Endometrial microvascular endothelial cells (primary cell): ENCODE measurements at regions not wholly inside any gene's neighbourhood (a gene's known extent, or its start where the extent isn't known, plus 50 kb on each side); places are given as distances from the start of the nearest gene placed in this dataset.
"Not testable (repeated sequence)": the region's sequence is repeated elsewhere in the genome, so short reads cannot be mapped to it uniquely, and the experiment has no call there.

Experiments
- in situ Hi-C: cut with HindIII; loops from 2 replicates; pipeline ENCODE4 v1.10.0; 2017; ENCODE audit warnings: low sequenced_read_pairs, low pct_unique_long_range_greater_than_20kb; ENCODE audit errors: inconsistent ontology term

DNA sequence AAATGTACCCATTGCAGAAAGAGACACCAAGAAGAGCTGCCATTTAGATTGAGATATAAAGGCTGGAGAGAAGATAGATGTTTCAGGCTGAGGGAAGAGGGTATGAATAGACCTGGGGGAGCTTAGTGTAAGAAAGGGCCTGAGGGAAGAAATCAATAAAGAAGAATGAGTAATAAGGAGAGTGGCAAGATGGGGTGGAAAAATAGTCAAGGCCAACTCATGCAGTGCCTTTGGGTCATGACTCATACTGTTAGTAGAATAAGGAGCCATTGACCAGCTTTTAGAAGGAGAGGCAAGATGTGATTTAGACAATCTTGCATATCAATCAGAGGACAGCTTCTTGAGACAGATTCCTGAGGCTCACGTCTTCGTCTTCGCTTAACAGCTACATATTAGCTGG, 287.5 kb downstream of the DUSP6 start:
- in situ Hi-C loops: no loop called here

DNA sequence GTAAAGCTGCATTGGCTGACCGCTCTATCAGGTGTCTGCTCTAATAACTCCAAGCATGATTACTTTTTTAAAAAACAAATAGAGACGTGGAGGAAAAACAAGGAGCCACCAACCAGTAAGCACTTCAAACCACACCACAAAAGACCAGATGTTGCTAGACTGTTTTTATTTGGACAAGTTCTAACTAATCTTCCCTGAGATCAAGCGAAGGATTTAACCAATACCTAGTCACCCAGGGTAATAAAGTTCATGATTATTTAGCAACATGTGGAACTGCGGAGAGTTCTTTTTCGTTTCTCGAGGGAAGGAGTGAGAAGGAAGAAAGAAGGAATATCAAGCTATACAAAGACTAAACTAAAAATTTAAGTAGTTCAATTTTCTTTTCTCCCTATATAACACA, 288.1 kb downstream of the DUSP6 start:
- in situ Hi-C loops: no loop called here

DNA sequence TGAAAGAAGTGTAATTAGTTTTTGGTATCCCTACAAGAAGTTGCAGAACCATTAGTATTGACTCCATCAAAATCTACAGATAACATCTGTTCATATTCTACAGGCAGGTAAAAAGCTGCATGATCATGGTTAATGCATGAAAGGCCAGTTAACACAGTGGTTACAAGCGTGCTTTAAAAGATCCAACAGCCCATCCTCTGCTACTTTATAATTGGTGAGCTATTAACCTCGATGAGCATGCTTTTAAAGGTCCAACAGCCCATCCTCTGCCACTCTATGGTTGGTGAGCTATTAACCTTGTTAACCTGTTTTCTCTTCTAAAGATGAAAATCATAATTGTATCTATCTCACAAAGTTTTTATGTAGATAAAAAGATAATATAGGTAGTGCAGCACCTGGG, 289.3 kb downstream of the DUSP6 start:
- in situ Hi-C loops: no loop called here

DNA sequence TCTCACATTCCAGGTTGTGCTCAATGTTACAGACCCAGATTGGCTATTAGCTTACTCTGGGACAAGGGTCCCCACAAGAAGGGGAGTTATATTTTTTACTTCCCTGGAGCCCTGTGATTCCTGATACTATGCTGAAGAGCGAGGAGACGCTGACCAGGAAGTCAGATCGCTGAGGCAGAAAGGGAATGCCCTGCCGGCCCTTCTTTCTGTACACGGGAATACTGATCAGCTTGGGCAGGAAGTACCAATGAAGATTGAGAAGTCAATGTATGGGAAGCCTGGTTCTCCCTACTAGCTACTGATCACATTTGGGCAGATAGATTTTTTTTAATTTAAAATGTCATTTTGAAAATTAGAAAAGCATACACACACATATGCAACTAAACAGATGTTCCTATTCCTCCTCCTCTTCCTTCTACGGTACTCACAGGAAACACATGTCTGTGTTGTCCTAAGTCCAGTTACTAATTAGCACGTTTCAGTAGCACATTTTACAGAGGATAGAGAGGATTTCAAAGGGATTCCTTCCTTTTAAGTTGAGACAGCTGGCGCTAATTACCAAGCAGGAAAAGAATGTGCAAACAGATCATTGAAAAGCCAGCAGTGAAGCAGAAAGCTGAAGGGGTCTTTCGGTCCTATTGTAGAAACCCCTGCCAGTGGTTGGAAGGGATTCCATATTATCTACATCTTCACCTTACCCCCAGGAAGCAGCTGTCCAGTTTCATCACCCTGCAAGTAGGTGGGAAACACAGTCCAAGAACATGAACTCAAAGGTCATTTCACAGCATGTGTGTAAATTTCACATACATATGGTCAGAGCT, 292.4 kb downstream of the DUSP6 start:
- in situ Hi-C loops: no loop called here

DNA sequence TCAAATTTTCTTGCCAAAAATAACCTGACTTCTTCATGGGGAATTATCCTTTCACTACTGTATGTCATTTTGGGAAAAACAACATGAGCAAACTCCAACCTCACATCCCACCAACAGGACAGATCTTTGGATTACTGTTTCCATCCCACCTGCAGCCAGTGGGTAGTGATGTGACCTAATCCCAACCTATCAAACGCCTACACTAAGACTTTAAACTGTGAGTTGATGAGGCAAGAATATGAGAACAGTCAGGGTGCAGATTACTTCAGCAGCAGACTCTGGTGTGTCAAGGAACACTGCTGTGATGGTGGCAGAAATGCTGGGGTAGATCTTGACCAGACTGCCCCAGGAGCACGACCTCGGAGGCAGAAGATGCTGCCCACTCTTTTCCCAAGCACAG, 293.2 kb downstream of the DUSP6 start:
- in situ Hi-C loops: no loop called here

DNA sequence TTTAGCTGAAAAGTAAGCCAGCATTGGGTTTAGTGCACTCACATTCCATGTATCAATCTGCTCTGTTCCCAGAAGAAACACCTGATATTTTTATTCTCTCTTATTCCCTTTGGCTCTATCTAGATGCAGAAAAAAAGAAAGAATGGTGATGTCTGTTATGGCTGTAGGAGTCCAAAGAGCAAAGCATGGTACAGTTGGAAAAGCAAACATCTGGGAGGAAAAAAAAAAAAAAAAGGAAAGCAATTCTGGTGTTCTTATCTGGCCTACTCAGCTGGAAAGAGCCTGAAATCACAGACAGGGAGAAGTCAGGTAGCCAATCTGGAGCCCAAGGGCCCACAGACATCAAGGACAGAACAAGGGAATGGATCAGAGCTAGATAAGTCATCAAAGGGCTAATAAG, 293.9 kb downstream of the DUSP6 start:
- in situ Hi-C loops: no loop called here

DNA sequence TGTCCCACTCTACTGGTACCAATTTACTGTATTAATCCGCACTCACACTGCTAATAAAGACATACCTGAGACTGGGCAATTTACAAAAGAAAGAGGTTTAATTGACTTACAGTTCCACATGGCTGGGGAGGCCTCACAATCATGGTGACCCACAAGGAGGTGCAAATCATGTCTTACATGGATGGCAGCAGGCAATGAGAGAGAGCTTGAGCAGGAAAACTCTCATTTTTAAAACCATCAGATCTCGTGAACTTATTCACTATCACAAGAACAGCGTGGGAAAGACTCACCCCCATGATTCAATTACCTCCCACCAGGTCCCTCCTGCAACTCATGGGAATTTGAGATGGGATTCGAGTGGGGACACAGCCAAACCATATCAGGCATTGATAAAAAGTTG, 298.5 kb downstream of the DUSP6 start:
- in situ Hi-C loops: not testable (repeated sequence)

DNA sequence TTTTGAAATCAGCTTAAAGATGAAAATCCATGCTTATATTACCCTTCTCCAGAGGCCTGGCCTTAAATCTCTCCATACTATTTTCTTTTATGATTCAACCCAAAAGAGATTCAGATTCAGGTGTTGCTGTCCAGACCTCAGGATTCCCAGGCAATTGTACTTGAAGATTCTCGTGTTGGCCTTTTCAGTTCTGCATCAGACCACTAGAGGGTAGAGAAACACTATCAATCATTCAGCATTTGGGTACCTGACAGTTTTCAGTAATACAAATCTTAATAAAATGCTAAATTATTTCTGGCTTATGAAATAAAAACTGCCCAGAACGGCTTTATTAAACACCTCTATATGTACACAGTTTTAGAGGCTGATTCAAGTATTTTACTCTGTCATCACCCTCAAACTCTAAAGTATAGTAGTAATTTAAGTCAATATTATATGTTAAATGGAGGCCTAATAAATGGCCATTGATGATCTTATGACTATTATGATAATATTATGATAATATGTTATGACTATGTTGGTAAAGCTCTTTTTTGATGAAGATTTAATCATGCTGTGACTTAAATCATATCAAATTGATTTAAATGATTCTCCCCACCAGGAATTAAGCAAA, 301.1 kb downstream of the DUSP6 start:
- in situ Hi-C loops: no loop called here

DNA sequence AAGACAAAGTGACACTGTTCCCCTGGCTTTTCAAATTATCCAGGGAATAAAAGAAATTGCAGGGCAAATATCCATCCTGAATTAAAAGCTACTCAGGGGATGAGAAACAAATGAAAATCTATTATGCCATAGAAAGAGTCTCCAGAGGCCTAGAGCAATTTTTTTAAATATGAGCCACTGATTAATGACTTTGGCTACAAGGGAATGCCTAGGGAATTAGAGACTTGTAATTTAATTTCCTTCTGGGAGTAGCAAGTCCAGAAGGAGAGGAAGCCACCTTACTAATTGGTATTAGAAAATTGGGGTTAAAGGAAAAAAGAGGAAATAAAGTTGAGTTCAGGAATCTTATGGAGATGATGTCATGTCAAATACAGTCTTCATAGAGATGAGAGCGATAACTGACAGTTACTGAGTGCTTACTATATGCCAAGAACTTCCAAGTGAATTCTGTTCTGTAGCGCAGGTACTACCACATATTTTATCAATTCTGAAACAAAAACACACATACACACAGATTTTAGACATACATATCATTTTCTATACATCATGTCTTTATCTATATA, 304.4 kb downstream of the DUSP6 start:
- in situ Hi-C loops: loop anchor here (25.0 kb wide), 1 partner anchor 414 kb away; no protein-coding TSS in a partner anchor

DNA sequence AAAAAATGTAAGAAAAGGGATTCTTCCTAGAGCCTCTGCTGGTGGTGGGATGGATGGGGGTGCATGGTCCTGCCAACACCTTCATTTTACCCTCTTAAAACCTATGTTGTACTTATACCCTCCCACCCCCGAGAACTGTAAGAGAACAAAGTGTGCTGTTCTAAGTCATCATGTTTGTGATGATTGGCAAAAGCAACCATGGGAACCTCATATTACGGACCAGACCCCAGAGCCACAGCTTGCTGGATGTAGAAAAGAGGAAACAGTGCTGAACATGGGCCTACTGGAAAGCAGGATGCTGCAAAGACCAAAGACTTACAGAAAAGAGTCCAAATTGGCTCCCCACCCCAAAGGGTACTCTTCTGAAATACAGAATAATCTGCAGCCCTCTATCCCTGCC, 311.2 kb downstream of the DUSP6 start:
- in situ Hi-C loops: loop anchor here (25.0 kb wide), 1 partner anchor 421 kb away; no protein-coding TSS in a partner anchor

DNA sequence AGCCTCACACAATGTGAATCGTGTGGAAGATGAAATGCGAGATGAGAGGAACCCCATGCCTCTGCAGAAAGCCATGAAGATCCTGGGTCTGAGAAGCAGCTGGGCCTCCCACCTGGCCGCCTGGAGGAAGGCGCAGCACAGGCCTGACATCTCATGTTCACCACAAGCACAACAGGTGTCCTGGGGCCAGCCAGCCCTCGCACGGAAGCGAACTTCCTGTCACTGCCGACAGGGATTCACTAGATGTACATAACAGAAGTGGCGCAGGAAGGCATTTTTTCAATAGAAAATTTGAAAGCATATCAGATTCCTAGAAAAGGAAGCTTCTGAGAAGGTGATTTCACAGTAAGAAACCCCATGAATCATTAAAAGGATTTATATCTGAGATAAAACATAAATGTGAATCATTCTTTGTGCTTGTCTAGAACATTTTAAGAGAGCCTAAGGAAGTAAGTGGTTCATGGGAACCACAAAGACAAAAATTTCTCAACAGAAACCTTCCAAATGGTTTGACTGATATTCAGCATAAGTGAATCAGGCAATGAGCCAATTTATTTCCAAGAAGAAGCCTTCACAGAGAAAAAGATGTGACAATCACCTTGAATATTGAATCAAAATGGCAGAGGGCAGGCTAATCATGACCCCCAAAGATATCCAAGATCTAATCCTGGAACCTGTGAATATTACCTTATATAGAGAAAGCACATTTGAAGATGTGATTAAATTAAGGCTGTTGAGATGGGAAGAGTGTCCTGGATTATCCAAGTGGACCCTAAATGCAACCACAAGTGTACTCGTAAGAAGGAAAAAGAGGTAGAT, 311.9 kb downstream of the DUSP6 start:
- in situ Hi-C loops: loop anchor here (25.0 kb wide), 1 partner anchor 422 kb away; no protein-coding TSS in a partner anchor

DNA sequence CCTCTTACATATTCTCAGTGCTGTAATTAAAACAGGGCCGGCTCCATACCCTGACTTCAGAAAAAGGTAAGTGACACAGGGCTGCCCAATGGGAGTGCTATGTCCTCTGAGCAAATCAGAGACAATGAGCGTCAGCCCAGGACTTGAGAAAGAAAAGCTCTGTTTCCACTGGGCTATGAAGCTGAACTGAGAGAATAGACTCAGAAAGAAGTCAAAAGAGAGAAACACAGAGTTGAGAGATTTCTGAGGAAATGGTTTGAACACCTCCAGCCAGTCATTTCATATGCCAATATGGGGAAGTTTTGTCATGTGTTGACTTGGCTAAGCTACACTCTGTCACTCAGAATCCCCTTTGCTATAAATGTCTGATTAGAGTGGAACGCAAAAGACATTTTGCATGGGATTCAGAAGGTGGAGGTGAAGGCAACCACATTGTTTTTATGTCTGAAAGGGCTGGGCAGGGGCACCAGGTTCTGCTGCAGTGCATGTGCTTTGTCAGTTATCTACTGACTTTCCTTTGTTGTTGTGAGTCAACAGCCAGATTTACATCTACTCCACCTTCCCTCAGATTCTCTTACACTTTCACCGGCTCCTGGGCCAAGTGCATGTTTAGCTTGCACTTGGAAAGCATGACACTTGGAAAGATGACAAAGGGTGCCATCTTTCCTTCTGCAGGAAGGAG, 313.3 kb downstream of the DUSP6 start:
- in situ Hi-C loops: loop anchor here (25.0 kb wide), 1 partner anchor 423 kb away; no protein-coding TSS in a partner anchor

DNA sequence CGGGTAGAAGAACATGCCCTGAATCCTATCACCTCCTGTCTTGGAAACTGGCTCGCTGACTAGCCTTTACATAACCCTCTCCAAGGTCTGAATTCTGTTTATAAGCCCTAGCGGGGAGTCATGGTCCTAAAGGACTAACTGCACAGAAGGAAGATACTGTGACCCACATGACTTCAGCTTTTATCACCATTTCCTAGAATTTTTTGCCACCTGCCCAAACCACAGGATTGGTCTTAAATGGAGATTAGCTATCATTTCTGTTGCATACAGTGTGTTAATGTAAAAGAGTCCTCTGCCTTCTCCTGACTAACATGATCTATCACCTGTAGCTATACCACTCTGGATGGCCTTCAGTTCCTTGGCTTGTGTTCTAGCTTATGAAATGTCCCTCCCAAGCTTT, 319.2 kb downstream of the DUSP6 start:
- in situ Hi-C loops: loop anchor here (25.0 kb wide), 1 partner anchor 429 kb away; no protein-coding TSS in a partner anchor

DNA sequence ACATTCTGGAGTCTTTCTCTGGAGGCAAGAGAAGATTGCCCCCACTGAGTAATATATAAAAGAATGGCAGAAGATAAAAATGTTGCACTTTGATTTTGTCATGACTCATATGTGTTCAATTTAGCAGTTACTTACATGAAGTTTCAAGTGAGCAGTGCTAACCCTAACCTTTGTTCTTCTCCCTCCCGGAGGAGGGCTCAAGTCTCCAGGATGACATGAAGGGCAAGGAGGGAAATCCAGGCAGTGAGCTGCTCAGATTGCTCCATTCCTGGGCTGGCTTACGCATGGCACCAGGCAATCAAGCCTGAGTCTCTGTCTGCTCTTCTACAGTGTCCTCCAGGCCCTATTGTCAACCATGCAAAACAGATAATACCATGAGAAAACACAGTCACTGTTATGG, 322.3 kb downstream of the DUSP6 start:
- in situ Hi-C loops: loop anchor here (25.0 kb wide), 1 partner anchor 432 kb away; no protein-coding TSS in a partner anchor

DNA sequence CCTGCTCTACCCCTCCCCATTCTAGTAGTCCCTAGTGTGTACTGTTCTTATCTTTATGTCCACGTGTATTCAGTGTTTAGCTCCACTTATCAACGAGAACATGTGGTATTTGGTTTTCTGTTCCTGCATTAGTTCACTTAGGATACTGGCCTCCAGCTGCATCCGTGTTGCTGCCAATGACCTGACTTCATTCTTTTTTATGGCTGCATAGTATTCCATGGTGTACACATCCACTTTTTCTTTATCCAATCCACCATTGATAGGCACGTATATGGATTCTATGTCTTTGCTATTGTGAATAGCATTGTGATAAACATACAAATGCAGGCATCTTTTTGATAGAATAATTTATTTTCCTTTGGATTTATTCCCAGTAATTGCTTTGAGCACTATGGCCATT, 327.7 kb downstream of the DUSP6 start:
- in situ Hi-C loops: no loop called here

DNA sequence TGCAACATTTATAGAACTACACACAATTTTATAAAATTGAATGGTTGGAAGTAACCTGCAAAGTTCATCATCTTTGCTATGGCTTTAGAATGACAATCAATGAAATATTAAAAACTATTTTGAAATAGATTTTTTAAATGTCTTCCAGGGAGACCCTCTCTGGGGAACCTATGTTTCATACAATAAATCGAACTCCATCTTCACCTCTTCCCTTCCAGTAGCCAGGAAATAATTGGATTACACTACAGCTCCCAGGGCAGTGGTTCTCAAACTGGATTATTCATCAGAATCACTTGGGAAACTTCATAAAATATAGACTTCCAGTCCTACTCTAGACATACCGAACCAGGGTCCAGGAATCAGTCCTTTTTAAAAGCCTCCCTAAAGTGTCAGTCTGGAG, 328.4 kb downstream of the DUSP6 start:
- in situ Hi-C loops: no loop called here

DNA sequence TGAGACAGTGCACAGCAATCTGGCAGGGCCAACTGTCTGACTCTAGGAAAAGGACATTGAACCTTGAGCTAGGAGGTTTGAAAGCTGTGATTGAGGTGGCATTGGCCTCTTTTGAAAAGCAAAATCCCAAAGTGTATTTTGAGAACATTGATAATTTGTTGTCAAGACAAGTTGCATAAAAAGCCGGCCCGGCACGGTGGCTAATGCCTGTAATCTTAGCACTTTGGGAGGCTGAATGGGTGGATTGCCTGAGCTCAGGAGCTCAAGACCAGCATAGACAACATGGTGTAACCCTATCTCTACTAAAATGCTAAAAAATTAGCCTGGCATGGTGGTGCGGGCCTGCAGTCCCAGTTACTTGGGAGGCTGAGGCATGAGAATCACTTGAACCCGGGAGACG, 331.6 kb downstream of the DUSP6 start:
- in situ Hi-C loops: no loop called here

DNA sequence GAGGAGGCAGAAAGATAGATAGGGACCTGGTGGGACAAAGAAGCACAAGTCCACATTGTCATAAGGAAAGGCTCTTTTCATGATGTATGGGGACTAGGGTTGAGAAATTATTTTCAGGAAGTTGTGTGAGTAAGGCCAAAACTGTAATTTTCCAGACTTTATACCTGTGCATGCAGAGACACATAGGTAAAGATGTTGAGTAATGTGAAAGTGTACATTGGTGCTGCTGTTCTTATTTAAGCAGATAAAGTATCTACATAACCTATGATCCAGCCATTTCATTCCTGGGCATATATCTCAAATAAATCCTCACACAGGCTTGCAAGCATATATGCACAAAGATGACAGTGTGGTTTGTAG, 332.2 kb downstream of the DUSP6 start:
- in situ Hi-C loops: no loop called here
